ENCODE measurements at regions not wholly inside any gene's neighbourhood (a gene's known extent, or its start where the extent isn't known, plus 50 kb on each side); places are given as distances from the start of the nearest gene placed in this dataset.

- no peak for DNase-seq
Observed at GRCh38 chr11:43576320-43576802, 104.2 kb upstream of the HSD17B12 start.

GRCh38 chr11:43576803-43577521, 103.6 kb upstream of the HSD17B12 start:
- DNase-seq, result no peak

GRCh38 chr11:43577566-43578264, 102.8 kb upstream of the HSD17B12 start:
- no peak for DNase-seq

- no peak for DNase-seq
Observed at GRCh38 chr11:43578346-43579170, 102.0 kb upstream of the HSD17B12 start.

GRCh38 chr11:43579171-43579918, 101.2 kb upstream of the HSD17B12 start:
- peak; percentile 38 for DNase-seq

GRCh38 chr11:43579919-43580276, 100.6 kb upstream of the HSD17B12 start:
- no peak for DNase-seq

- DNase-seq, result no peak
Observed at GRCh38 chr11:43580735-43581369, 99.7 kb upstream of the HSD17B12 start.

- no peak for DNase-seq
Observed at GRCh38 chr11:43581370-43582023, 99.0 kb upstream of the HSD17B12 start.

- no peak for DNase-seq
Observed at GRCh38 chr11:43582024-43582862, 98.3 kb upstream of the HSD17B12 start.

- DNase-seq, result no peak
Observed at GRCh38 chr11:43582863-43583462, 97.6 kb upstream of the HSD17B12 start.

- DNase-seq, result no peak
Observed at GRCh38 chr11:43583548-43583947, 97.0 kb upstream of the HSD17B12 start.

GRCh38 chr11:43585877-43586608, 94.5 kb upstream of the HSD17B12 start:
- DNase-seq, result no peak

GRCh38 chr11:43589601-43590250, 90.8 kb upstream of the HSD17B12 start:
- no peak for DNase-seq

- no peak for DNase-seq
Observed at GRCh38 chr11:43601511-43601910, 79.0 kb upstream of the HSD17B12 start.

- no peak for DNase-seq
Observed at GRCh38 chr11:43602670-43603069, 77.9 kb upstream of the HSD17B12 start.

- no peak for DNase-seq
Observed at GRCh38 chr11:43614214-43614613, 66.3 kb upstream of the HSD17B12 start.

GRCh38 chr11:43619863-43620505, 60.6 kb upstream of the HSD17B12 start:
- no peak for DNase-seq

GRCh38 chr11:43626798-43627197, 53.7 kb upstream of the HSD17B12 start:
- no peak for DNase-seq
